ENCODE measurements at regions not wholly inside any gene's neighbourhood (a gene's known extent, or its start where the extent isn't known, plus 50 kb on each side); places are given as distances from the start of the nearest gene placed in this dataset.
A peak's percentile ranks its signal among the peaks of the same experiment; 100 is the strongest.

DNA sequence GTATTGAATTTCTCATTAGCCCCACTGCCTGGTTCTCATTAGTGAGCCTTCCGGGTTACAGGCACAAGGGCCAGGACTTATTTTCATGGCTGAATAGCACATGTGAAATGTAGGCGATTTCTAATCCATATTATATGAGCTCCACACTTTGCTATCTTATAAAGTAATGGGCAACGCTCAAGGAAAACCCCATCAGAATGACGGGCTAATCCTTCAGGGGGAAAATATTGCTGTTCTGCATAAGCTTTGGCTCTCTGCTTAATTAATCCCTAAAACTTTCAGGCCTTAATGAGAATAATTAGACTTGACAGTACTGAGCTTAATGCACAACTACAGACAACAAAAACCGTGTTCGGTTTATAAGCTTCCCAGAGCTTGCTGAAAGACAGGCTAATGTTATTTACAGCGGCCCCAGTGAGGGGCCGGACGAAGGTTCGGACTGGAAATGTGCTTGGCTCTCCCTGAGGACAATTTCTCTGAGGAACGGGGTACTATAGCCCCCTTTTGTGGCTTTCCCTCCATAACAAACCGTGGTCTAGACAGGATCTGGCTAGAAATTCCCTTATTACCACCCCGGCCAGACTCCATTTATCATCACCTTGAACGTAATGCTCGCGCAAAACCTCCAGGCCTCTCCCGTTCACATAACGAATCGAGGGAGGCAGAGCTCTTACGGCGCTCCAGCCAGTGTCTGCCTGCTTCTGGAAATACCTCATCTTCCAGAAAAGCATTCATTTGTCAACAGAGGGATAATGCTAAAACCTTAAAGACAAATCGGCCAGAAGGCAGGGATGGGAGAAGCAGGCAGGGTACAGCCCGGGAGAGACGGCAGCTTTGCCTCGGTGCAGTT lies 164.5 kb downstream of the CD83 start:
- Mint-ChIP-seq H3K9me3 (peaks cover 9% of the 10 kb centered on the region), H3K36me3 (peaks cover 8% of the 10 kb centered on the region; the same call in 1 of the 2 replicates), H3K27me3 (ENCODE audit: low read depth) (peaks cover 10% of the 10 kb centered on the region), H3K27ac (peak overlapping the region; percentile 9; the same call in 1 of the 2 replicates), H3K4me1 (peaks cover 61% of the 10 kb centered on the region), H3K4me3 (no peak overlapping the region)
- ATAC-seq (no peak), DNase-seq (ENCODE audit: low spot score) (no peak)
- ChIA-PET CTCF (interaction anchor here (1.5 to 2.2 kb wide), 3 partner anchors 17 to 70 kb away, joined by 3 to 8 read pairs (median 7); no protein-coding TSS in a partner anchor), POLR2A (interaction anchor here (0.8 kb wide), 1 partner anchor 9 kb away, joined by 3 read pairs; no protein-coding TSS in a partner anchor)
- TF ChIP-seq, protein P1, sequence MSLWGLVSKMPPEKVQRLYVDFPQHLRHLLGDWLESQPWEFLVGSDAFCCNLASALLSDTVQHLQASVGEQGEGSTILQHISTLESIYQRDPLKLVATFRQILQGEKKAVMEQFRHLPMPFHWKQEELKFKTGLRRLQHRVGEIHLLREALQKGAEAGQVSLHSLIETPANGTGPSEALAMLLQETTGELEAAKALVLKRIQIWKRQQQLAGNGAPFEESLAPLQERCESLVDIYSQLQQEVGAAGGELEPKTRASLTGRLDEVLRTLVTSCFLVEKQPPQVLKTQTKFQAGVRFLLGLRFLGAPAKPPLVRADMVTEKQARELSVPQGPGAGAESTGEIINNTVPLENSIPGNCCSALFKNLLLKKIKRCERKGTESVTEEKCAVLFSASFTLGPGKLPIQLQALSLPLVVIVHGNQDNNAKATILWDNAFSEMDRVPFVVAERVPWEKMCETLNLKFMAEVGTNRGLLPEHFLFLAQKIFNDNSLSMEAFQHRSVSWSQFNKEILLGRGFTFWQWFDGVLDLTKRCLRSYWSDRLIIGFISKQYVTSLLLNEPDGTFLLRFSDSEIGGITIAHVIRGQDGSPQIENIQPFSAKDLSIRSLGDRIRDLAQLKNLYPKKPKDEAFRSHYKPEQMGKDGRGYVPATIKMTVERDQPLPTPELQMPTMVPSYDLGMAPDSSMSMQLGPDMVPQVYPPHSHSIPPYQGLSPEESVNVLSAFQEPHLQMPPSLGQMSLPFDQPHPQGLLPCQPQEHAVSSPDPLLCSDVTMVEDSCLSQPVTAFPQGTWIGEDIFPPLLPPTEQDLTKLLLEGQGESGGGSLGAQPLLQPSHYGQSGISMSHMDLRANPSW (CRISPR knock-in tag; conservative IDR thresholded peaks at IDR 0.05; ENCODE audit: low read depth), result no peak
- TF ChIP-seq, protein P2, sequence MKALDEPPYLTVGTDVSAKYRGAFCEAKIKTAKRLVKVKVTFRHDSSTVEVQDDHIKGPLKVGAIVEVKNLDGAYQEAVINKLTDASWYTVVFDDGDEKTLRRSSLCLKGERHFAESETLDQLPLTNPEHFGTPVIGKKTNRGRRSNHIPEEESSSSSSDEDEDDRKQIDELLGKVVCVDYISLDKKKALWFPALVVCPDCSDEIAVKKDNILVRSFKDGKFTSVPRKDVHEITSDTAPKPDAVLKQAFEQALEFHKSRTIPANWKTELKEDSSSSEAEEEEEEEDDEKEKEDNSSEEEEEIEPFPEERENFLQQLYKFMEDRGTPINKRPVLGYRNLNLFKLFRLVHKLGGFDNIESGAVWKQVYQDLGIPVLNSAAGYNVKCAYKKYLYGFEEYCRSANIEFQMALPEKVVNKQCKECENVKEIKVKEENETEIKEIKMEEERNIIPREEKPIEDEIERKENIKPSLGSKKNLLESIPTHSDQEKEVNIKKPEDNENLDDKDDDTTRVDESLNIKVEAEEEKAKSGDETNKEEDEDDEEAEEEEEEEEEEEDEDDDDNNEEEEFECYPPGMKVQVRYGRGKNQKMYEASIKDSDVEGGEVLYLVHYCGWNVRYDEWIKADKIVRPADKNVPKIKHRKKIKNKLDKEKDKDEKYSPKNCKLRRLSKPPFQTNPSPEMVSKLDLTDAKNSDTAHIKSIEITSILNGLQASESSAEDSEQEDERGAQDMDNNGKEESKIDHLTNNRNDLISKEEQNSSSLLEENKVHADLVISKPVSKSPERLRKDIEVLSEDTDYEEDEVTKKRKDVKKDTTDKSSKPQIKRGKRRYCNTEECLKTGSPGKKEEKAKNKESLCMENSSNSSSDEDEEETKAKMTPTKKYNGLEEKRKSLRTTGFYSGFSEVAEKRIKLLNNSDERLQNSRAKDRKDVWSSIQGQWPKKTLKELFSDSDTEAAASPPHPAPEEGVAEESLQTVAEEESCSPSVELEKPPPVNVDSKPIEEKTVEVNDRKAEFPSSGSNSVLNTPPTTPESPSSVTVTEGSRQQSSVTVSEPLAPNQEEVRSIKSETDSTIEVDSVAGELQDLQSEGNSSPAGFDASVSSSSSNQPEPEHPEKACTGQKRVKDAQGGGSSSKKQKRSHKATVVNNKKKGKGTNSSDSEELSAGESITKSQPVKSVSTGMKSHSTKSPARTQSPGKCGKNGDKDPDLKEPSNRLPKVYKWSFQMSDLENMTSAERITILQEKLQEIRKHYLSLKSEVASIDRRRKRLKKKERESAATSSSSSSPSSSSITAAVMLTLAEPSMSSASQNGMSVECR (CRISPR knock-in tag; IDR thresholded peaks at IDR 0.05; ENCODE audit: borderline replicate concordance), result no peak
- TF ChIP-seq SP1 (CRISPR knock-in tag; conservative IDR thresholded peaks at IDR 0.05) (no peak), CBFB (CRISPR knock-in tag; IDR thresholded peaks at IDR 0.05; ENCODE audit: low read depth) (no peak), GRHL2 (CRISPR knock-in tag; IDR thresholded peaks at IDR 0.05; ENCODE audit: insufficient replicate concordance, severe bottlenecking) (no peak), NR1H2 (CRISPR knock-in tag; IDR thresholded peaks at IDR 0.05) (no peak), ZNF219 (CRISPR knock-in tag; IDR thresholded peaks at IDR 0.05; ENCODE audit: borderline replicate concordance) (no peak), GTF2I (CRISPR knock-in tag; conservative IDR thresholded peaks at IDR 0.05) (no peak), MYBL2 (CRISPR knock-in tag; IDR thresholded peaks at IDR 0.05) (no peak), ZNF121 (CRISPR knock-in tag; IDR thresholded peaks at IDR 0.05) (no peak), FOXK1 (CRISPR knock-in tag; IDR thresholded peaks at IDR 0.05) (no peak)
- TF ChIP-seq, protein P3, sequence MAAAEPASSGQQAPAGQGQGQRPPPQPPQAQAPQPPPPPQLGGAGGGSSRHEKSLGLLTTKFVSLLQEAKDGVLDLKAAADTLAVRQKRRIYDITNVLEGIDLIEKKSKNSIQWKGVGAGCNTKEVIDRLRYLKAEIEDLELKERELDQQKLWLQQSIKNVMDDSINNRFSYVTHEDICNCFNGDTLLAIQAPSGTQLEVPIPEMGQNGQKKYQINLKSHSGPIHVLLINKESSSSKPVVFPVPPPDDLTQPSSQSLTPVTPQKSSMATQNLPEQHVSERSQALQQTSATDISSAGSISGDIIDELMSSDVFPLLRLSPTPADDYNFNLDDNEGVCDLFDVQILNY (CRISPR knock-in tag; IDR thresholded peaks at IDR 0.05), result no peak
- TF ChIP-seq, protein P4, sequence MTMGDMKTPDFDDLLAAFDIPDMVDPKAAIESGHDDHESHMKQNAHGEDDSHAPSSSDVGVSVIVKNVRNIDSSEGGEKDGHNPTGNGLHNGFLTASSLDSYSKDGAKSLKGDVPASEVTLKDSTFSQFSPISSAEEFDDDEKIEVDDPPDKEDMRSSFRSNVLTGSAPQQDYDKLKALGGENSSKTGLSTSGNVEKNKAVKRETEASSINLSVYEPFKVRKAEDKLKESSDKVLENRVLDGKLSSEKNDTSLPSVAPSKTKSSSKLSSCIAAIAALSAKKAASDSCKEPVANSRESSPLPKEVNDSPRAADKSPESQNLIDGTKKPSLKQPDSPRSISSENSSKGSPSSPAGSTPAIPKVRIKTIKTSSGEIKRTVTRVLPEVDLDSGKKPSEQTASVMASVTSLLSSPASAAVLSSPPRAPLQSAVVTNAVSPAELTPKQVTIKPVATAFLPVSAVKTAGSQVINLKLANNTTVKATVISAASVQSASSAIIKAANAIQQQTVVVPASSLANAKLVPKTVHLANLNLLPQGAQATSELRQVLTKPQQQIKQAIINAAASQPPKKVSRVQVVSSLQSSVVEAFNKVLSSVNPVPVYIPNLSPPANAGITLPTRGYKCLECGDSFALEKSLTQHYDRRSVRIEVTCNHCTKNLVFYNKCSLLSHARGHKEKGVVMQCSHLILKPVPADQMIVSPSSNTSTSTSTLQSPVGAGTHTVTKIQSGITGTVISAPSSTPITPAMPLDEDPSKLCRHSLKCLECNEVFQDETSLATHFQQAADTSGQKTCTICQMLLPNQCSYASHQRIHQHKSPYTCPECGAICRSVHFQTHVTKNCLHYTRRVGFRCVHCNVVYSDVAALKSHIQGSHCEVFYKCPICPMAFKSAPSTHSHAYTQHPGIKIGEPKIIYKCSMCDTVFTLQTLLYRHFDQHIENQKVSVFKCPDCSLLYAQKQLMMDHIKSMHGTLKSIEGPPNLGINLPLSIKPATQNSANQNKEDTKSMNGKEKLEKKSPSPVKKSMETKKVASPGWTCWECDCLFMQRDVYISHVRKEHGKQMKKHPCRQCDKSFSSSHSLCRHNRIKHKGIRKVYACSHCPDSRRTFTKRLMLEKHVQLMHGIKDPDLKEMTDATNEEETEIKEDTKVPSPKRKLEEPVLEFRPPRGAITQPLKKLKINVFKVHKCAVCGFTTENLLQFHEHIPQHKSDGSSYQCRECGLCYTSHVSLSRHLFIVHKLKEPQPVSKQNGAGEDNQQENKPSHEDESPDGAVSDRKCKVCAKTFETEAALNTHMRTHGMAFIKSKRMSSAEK (CRISPR knock-in tag; IDR thresholded peaks at IDR 0.05; ENCODE audit: borderline replicate concordance), result no peak
- TF ChIP-seq, protein P5, sequence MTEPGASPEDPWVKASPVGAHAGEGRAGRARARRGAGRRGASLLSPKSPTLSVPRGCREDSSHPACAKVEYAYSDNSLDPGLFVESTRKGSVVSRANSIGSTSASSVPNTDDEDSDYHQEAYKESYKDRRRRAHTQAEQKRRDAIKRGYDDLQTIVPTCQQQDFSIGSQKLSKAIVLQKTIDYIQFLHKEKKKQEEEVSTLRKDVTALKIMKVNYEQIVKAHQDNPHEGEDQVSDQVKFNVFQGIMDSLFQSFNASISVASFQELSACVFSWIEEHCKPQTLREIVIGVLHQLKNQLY (CRISPR knock-in tag; IDR thresholded peaks at IDR 0.05), result no peak
